HEK293 (cell line): ENCODE measurements at regions not wholly inside any gene's neighbourhood (a gene's known extent, or its start where the extent isn't known, plus 50 kb on each side); places are given as distances from the start of the nearest gene placed in this dataset.

ENCODE experiments used
- CTCF ChIA-PET: fragments of 350-600 bp; formaldehyde crosslinking; extraction: SDS; loops from one replicate; lab custom pipeline; 2021; ENCODE audit warnings: antibody characterized with exemption; lab: Yijun Ruan, JAX
- POLR2A ChIA-PET: fragments of 300-600 bp; formaldehyde crosslinking; extraction: SDS; loops from one replicate; lab custom pipeline; 2020; ENCODE audit warnings: antibody characterized with exemption, inconsistent platforms; lab: Yijun Ruan, JAX
- H3K27ac ChIP-seq: fragments of 200-500 bp; sonication (Bioruptor generic); 2 replicates; pipeline ENCODE4 v1.5.1; 2014; ENCODE audit warnings: low read depth, low read length, control low read depth, inconsistent platforms; ENCODE audit errors: extremely low read depth
- H3K36me3 ChIP-seq, 2 experiments: fragments of 200-500 bp in 1 of 2; sonication (Bioruptor generic) in 1 of 2; 1 replicate in 1 of 2; 2 replicates in 1 of 2; pipeline ENCODE4 v1.5.1; 2014 to 2017; ENCODE audit warnings: inconsistent platforms in 2 of 2, low read length in 2 of 2; ENCODE audit not compliant: control insufficient read depth in 2 of 2, insufficient read depth in 1 of 2
- H3K4me1 ChIP-seq: fragments of 200-500 bp; sonication (Bioruptor generic); 2 replicates; pipeline ENCODE4 v1.5.1; 2014; ENCODE audit warnings: mild to moderate bottlenecking, low read length, inconsistent platforms; ENCODE audit not compliant: control insufficient read depth, insufficient read depth
- H3K4me3 ChIP-seq: 2 replicates; pipeline ENCODE4 v1.5.1; 2011; ENCODE audit warnings: low read depth, mild to moderate bottlenecking, control low read depth, low read length, moderate library complexity
- H3K9me3 ChIP-seq: fragments of 200-500 bp; sonication (Bioruptor generic); 2 replicates; pipeline ENCODE4 v1.5.1; 2014; ENCODE audit warnings: low read depth, low read length, inconsistent platforms; ENCODE audit not compliant: control insufficient read depth, insufficient read depth
- BCL11B ChIP-seq: fragments of 450-650 bp; formaldehyde crosslinking; IDR thresholded peaks from 2 replicates; pipeline ENCODE4 v1.5.1; 2016; ENCODE audit warnings: low read depth, missing biosample characterization, missing genetic modification characterization
- KLF9 ChIP-seq: fragments of 450-650 bp; formaldehyde crosslinking; IDR thresholded peaks from 2 replicates; pipeline ENCODE4 v1.5.1; 2016; ENCODE audit warnings: missing biosample characterization, missing genetic modification characterization, low read depth
- PRDM1 ChIP-seq: fragments of 450-650 bp; formaldehyde crosslinking; IDR thresholded peaks from 2 replicates; pipeline ENCODE4; 2016; ENCODE audit warnings: missing biosample characterization, missing genetic modification characterization
- TRIM28 ChIP-seq: IDR thresholded peaks from 2 replicates; pipeline ENCODE4 v1.6.1; 2011; ENCODE audit warnings: low read length, control low read depth, borderline replicate concordance
- YY1 ChIP-seq: fragments of 450-650 bp; formaldehyde crosslinking; IDR thresholded peaks from 2 replicates; pipeline ENCODE4 v1.5.1; 2018; ENCODE audit warnings: missing biosample characterization, missing genetic modification characterization
- ZBTB8A ChIP-seq: fragments of 450-650 bp; formaldehyde crosslinking; IDR thresholded peaks from 2 replicates; pipeline ENCODE4 v1.5.1; 2016; ENCODE audit warnings: missing biosample characterization, missing genetic modification characterization
- ZEB2 ChIP-seq: fragments of 450-650 bp; formaldehyde crosslinking; IDR thresholded peaks from 2 replicates; pipeline ENCODE4 v1.5.1; 2016; ENCODE audit warnings: missing biosample characterization, missing genetic modification characterization
- ZFP3 ChIP-seq: fragments of 450-650 bp; formaldehyde crosslinking; IDR thresholded peaks from 2 replicates; pipeline ENCODE4 v1.5.1; 2016; ENCODE audit warnings: low read depth, missing biosample characterization, missing genetic modification characterization
- ZNF174 ChIP-seq: fragments of 450-650 bp; formaldehyde crosslinking; IDR thresholded peaks from 2 replicates; pipeline ENCODE4 v1.5.0; 2017; ENCODE audit warnings: missing biosample characterization, mild to moderate bottlenecking, missing genetic modification characterization
- ZNF223 ChIP-seq: fragments of 450-650 bp; formaldehyde crosslinking; IDR thresholded peaks from 2 replicates; pipeline ENCODE4 v1.5.1; 2016; ENCODE audit warnings: missing biosample characterization, missing genetic modification characterization
- ZNF239 ChIP-seq: fragments of 450-650 bp; formaldehyde crosslinking; IDR thresholded peaks from 2 replicates; pipeline ENCODE4 v1.5.1; 2016; ENCODE audit warnings: missing biosample characterization, missing genetic modification characterization
- ZNF335 ChIP-seq: fragments of 450-650 bp; formaldehyde crosslinking; conservative IDR thresholded peaks from 2 replicates; pipeline ENCODE4 v1.5.1; 2016; ENCODE audit warnings: missing biosample characterization, missing genetic modification characterization
- ZNF366 ChIP-seq: fragments of 450-650 bp; formaldehyde crosslinking; conservative IDR thresholded peaks from 2 replicates; pipeline ENCODE4 v1.5.1; 2016; ENCODE audit warnings: missing biosample characterization, missing genetic modification characterization
- ZNF404 ChIP-seq: fragments of 450-650 bp; formaldehyde crosslinking; IDR thresholded peaks from 2 replicates; pipeline ENCODE4 v1.5.1; 2017; ENCODE audit warnings: missing biosample characterization, missing genetic modification characterization
- ZNF555 ChIP-seq: fragments of 450-650 bp; formaldehyde crosslinking; conservative IDR thresholded peaks from 2 replicates; pipeline ENCODE4 v1.5.1; 2017; ENCODE audit warnings: missing biosample characterization, mild to moderate bottlenecking, missing genetic modification characterization, inconsistent platforms
- ZNF670 ChIP-seq: fragments of 450-650 bp; formaldehyde crosslinking; IDR thresholded peaks from 2 replicates; pipeline ENCODE4 v1.5.1; 2016; ENCODE audit warnings: missing biosample characterization, missing genetic modification characterization, low read depth
- ZNF791 ChIP-seq: fragments of 450-650 bp; formaldehyde crosslinking; IDR thresholded peaks from 2 replicates; pipeline ENCODE4 v1.5.1; 2016; ENCODE audit warnings: missing biosample characterization, missing genetic modification characterization
- TF ChIP-seq, protein P1 (sequence below): fragments of 450-650 bp; formaldehyde crosslinking; IDR thresholded peaks from 2 replicates; pipeline ENCODE4 v1.5.1; 2017; ENCODE audit warnings: missing biosample characterization, missing genetic modification characterization
- TF ChIP-seq, protein P2 (sequence below): fragments of 450-650 bp; formaldehyde crosslinking; IDR thresholded peaks from 2 replicates; pipeline ENCODE4 v1.5.1; 2016; ENCODE audit warnings: missing biosample characterization, missing genetic modification characterization, borderline replicate concordance
- TF ChIP-seq, protein P3 (sequence below): fragments of 450-650 bp; IDR thresholded peaks from 2 replicates; pipeline ENCODE4 v1.5.1; 2018; ENCODE audit warnings: missing biosample characterization, mild to moderate bottlenecking, missing genetic modification characterization
- TF ChIP-seq, protein P4 (sequence below): fragments of 450-650 bp; formaldehyde crosslinking; IDR thresholded peaks from 2 replicates; pipeline ENCODE4 v1.5.1; 2016; ENCODE audit warnings: missing biosample characterization, missing genetic modification characterization
- TF ChIP-seq, protein P5 (sequence below): fragments of 450-650 bp; IDR thresholded peaks from 2 replicates; pipeline ENCODE4 v1.5.1; 2018; ENCODE audit warnings: missing biosample characterization, missing genetic modification characterization
- TF ChIP-seq, protein P6 (sequence below): fragments of 450-650 bp; formaldehyde crosslinking; IDR thresholded peaks from 2 replicates; pipeline ENCODE4 v1.5.1; 2016; ENCODE audit warnings: missing biosample characterization, missing genetic modification characterization

DNA sequence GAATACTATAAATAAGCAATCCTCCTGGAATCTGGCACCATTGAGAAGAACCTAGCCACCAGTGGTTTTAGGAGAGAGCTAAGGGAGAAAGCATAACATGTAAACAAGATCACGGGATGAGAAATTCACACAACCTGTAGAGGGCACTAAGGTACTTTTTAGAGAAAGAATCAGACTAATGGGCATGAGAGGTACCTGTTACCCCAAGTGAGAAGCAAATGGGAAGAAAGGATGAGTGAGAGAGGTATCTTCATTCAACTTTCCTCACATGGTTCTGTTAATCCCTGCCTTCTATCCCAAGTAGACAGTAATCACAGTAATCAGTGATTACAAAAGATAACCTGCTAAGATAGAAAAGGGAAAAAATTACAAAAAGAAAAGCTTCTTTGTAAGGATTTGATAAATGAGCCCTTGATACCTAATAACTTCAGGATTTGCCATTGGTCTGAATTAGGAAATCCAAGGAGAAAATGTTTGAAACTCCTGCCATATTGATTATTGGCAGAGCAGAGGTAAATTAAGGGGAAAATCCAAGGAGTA lies 251.1 kb upstream of the ADGRL2 start:
- peaks cover 5% of the 10 kb centered on the region; the same call in 1 of the 2 replicates for H3K4me1 ChIP-seq
- no peak overlapping the region for H3K27ac ChIP-seq
- no peaks in the 10 kb centered on the region for H3K9me3 ChIP-seq
- CTCF ChIA-PET = interaction anchor here (0.6 to 2.8 kb wide), 24 partner anchors 9 to 1313 kb away, joined by 3 to 11 read pairs (median 4); no protein-coding TSS in a partner anchor
- no peaks in the 10 kb centered on the region for H3K36me3 ChIP-seq
- H3K4me3 ChIP-seq = no peak overlapping the region
- POLR2A ChIA-PET = interaction anchor here (1.3 kb wide), 1 partner anchor 250 kb away, joined by 3 read pairs; no protein-coding TSS in a partner anchor
- TF ChIP-seq, protein P1, sequence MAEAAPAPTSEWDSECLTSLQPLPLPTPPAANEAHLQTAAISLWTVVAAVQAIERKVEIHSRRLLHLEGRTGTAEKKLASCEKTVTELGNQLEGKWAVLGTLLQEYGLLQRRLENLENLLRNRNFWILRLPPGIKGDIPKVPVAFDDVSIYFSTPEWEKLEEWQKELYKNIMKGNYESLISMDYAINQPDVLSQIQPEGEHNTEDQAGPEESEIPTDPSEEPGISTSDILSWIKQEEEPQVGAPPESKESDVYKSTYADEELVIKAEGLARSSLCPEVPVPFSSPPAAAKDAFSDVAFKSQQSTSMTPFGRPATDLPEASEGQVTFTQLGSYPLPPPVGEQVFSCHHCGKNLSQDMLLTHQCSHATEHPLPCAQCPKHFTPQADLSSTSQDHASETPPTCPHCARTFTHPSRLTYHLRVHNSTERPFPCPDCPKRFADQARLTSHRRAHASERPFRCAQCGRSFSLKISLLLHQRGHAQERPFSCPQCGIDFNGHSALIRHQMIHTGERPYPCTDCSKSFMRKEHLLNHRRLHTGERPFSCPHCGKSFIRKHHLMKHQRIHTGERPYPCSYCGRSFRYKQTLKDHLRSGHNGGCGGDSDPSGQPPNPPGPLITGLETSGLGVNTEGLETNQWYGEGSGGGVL (tag by site-specific recombination) = no peak
- no peak for TF ChIP-seq TRIM28
- no peak for TF ChIP-seq ZNF223
- TF ChIP-seq BCL11B (tag by site-specific recombination) = no peak
- TF ChIP-seq ZBTB8A (tag by site-specific recombination) = no peak
- no peak for TF ChIP-seq KLF9 (tag by site-specific recombination)
- TF ChIP-seq, protein P2, sequence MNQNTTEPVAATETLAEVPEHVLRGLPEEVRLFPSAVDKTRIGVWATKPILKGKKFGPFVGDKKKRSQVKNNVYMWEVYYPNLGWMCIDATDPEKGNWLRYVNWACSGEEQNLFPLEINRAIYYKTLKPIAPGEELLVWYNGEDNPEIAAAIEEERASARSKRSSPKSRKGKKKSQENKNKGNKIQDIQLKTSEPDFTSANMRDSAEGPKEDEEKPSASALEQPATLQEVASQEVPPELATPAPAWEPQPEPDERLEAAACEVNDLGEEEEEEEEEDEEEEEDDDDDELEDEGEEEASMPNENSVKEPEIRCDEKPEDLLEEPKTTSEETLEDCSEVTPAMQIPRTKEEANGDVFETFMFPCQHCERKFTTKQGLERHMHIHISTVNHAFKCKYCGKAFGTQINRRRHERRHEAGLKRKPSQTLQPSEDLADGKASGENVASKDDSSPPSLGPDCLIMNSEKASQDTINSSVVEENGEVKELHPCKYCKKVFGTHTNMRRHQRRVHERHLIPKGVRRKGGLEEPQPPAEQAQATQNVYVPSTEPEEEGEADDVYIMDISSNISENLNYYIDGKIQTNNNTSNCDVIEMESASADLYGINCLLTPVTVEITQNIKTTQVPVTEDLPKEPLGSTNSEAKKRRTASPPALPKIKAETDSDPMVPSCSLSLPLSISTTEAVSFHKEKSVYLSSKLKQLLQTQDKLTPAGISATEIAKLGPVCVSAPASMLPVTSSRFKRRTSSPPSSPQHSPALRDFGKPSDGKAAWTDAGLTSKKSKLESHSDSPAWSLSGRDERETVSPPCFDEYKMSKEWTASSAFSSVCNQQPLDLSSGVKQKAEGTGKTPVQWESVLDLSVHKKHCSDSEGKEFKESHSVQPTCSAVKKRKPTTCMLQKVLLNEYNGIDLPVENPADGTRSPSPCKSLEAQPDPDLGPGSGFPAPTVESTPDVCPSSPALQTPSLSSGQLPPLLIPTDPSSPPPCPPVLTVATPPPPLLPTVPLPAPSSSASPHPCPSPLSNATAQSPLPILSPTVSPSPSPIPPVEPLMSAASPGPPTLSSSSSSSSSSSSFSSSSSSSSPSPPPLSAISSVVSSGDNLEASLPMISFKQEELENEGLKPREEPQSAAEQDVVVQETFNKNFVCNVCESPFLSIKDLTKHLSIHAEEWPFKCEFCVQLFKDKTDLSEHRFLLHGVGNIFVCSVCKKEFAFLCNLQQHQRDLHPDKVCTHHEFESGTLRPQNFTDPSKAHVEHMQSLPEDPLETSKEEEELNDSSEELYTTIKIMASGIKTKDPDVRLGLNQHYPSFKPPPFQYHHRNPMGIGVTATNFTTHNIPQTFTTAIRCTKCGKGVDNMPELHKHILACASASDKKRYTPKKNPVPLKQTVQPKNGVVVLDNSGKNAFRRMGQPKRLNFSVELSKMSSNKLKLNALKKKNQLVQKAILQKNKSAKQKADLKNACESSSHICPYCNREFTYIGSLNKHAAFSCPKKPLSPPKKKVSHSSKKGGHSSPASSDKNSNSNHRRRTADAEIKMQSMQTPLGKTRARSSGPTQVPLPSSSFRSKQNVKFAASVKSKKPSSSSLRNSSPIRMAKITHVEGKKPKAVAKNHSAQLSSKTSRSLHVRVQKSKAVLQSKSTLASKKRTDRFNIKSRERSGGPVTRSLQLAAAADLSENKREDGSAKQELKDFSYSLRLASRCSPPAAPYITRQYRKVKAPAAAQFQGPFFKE (tag by site-specific recombination) = no peak
- TF ChIP-seq ZEB2 = no peak
- TF ChIP-seq, protein P3, sequence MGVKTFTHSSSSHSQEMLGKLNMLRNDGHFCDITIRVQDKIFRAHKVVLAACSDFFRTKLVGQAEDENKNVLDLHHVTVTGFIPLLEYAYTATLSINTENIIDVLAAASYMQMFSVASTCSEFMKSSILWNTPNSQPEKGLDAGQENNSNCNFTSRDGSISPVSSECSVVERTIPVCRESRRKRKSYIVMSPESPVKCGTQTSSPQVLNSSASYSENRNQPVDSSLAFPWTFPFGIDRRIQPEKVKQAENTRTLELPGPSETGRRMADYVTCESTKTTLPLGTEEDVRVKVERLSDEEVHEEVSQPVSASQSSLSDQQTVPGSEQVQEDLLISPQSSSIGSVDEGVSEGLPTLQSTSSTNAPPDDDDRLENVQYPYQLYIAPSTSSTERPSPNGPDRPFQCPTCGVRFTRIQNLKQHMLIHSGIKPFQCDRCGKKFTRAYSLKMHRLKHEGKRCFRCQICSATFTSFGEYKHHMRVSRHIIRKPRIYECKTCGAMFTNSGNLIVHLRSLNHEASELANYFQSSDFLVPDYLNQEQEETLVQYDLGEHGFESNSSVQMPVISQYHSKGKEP = no peak
- TF ChIP-seq, protein P4, sequence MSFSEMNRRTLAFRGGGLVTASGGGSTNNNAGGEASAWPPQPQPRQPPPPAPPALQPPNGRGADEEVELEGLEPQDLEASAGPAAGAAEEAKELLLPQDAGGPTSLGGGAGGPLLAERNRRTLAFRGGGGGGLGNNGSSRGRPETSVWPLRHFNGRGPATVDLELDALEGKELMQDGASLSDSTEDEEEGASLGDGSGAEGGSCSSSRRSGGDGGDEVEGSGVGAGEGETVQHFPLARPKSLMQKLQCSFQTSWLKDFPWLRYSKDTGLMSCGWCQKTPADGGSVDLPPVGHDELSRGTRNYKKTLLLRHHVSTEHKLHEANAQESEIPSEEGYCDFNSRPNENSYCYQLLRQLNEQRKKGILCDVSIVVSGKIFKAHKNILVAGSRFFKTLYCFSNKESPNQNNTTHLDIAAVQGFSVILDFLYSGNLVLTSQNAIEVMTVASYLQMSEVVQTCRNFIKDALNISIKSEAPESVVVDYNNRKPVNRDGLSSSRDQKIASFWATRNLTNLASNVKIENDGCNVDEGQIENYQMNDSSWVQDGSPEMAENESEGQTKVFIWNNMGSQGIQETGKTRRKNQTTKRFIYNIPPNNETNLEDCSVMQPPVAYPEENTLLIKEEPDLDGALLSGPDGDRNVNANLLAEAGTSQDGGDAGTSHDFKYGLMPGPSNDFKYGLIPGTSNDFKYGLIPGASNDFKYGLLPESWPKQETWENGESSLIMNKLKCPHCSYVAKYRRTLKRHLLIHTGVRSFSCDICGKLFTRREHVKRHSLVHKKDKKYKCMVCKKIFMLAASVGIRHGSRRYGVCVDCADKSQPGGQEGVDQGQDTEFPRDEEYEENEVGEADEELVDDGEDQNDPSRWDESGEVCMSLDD (tag by site-specific recombination) = no peak
- no peak for TF ChIP-seq ZNF239 (tag by site-specific recombination)
- peak; percentile 52; the same call in 1 of the 2 replicates for TF ChIP-seq ZNF366 (tag by site-specific recombination)
- TF ChIP-seq, protein P5, sequence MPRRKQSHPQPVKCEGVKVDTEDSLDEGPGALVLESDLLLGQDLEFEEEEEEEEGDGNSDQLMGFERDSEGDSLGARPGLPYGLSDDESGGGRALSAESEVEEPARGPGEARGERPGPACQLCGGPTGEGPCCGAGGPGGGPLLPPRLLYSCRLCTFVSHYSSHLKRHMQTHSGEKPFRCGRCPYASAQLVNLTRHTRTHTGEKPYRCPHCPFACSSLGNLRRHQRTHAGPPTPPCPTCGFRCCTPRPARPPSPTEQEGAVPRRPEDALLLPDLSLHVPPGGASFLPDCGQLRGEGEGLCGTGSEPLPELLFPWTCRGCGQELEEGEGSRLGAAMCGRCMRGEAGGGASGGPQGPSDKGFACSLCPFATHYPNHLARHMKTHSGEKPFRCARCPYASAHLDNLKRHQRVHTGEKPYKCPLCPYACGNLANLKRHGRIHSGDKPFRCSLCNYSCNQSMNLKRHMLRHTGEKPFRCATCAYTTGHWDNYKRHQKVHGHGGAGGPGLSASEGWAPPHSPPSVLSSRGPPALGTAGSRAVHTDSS = no peak
- TF ChIP-seq PRDM1 (tag by site-specific recombination) = peak; percentile 53
- TF ChIP-seq YY1 (tag by site-specific recombination) = no peak
- no peak for TF ChIP-seq ZNF404 (tag by site-specific recombination)
- TF ChIP-seq, protein P6, sequence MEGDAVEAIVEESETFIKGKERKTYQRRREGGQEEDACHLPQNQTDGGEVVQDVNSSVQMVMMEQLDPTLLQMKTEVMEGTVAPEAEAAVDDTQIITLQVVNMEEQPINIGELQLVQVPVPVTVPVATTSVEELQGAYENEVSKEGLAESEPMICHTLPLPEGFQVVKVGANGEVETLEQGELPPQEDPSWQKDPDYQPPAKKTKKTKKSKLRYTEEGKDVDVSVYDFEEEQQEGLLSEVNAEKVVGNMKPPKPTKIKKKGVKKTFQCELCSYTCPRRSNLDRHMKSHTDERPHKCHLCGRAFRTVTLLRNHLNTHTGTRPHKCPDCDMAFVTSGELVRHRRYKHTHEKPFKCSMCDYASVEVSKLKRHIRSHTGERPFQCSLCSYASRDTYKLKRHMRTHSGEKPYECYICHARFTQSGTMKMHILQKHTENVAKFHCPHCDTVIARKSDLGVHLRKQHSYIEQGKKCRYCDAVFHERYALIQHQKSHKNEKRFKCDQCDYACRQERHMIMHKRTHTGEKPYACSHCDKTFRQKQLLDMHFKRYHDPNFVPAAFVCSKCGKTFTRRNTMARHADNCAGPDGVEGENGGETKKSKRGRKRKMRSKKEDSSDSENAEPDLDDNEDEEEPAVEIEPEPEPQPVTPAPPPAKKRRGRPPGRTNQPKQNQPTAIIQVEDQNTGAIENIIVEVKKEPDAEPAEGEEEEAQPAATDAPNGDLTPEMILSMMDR = peak; percentile 42; the same call in 1 of the 2 replicates
- no peak for TF ChIP-seq ZNF791 (tag by site-specific recombination)
- no peak for TF ChIP-seq ZNF335 (tag by site-specific recombination)
- TF ChIP-seq ZFP3 (tag by site-specific recombination) = no peak
- no peak for TF ChIP-seq ZNF670 (tag by site-specific recombination)
- TF ChIP-seq ZNF174 (tag by site-specific recombination) = no peak
- no peak for TF ChIP-seq ZNF555
